ENCODE measurements at regions not wholly inside any gene's neighbourhood (a gene's known extent, or its start where the extent isn't known, plus 50 kb on each side); places are given as distances from the start of the nearest gene placed in this dataset.

DNA sequence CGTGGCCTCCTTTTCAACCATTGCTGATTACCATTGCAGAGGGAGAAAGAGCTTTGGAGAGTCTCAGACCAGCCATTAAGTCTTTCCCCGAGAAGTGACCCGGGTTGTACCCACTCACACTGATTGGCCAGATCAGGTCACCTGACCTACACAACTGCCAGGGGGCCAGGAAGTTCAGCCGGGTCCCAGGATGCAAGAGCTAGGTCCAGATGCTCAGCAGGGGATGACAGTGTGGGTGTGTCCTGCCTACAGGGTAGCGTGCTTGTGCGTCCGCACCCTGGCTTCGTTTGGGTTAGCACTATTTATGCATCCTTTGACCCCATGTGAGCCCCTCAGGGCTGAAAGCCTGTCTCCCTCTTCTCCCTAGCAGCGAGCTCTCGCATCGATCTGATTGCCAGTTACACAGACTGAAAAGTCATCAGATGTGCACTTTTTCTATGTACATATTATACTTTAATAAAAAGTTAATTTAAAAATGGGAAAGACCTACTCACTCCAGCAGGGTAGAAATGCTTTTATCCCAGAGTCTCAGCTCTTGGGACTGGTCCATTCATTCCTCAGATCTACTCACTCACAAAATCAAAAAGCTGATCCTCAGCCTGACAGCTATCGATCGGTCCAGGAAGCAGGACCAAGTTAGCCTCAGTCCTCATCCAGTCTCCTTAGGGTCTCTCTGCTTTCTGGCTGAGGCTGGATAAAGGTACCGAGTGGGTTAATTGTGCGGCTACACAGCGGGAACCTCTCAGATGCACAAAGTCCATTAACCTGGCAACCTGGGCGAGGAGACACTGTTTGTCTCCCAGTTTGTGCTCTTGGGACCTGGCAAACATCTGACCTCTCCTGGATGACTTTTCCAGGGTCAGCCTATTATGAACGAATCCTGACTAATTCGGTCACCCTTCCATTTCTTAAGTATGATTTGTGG lies 68.0 kb downstream of the SERPINA3 start:
- H3K9me2 ChIP-seq (ENCODE audit: insufficient read depth, low read length) = no peaks in the 10 kb centered on the region
- no peak overlapping the region for H2AFZ ChIP-seq (ENCODE audit: low read depth, low read length)
- H3K9ac ChIP-seq (ENCODE audit: low read length) = no peak overlapping the region
- H3F3A ChIP-seq (ENCODE audit: insufficient read depth, low read length, poor library complexity, severe bottlenecking) = no peaks in the 10 kb centered on the region
- H3K79me2 ChIP-seq (replicated peaks; ENCODE audit: insufficient read depth, low read length) = no peaks in the 10 kb centered on the region
- H3K4me3 ChIP-seq (ENCODE audit: low read length) = no peak overlapping the region
- H3K4me2 ChIP-seq (ENCODE audit: low read length) = no peak overlapping the region
- H3K27me3 ChIP-seq (ENCODE audit: insufficient read depth, low read depth, low read length) = no peaks in the 10 kb centered on the region
- TF ChIP-seq SMC3 (conservative IDR thresholded peaks at IDR 0.05; ENCODE audit: poor library complexity) (no peak), POLR2AphosphoS5 (IDR thresholded peaks at IDR 0.05) (no peak), RAD21 (conservative IDR thresholded peaks at IDR 0.05) (no peak), TAF1 (IDR thresholded peaks at IDR 0.05; ENCODE audit: low read depth) (no peak), CTCF (IDR thresholded peaks at IDR 0.05; ENCODE audit: poor library complexity, severe bottlenecking) (no peak), REST (IDR thresholded peaks at IDR 0.05; ENCODE audit: borderline replicate concordance) (no peak)
- no peaks in the 10 kb centered on the region for H3K9me3 ChIP-seq (ENCODE audit: low read length)
- no peaks in the 10 kb centered on the region for H4K20me1 ChIP-seq (ENCODE audit: insufficient read depth)
- no peaks in the 10 kb centered on the region for H3K36me3 ChIP-seq (ENCODE audit: insufficient read depth, low read length)
- no peak overlapping the region for H3K27ac ChIP-seq (ENCODE audit: low read length)

GRCh38 chr14:94679106-94679810 lies 67.1 kb downstream of the SERPINA3 start:
- H3K4me2 ChIP-seq (ENCODE audit: low read length) = no peak overlapping the region
- no peaks in the 10 kb centered on the region for H4K20me1 ChIP-seq (ENCODE audit: insufficient read depth)
- H3K36me3 ChIP-seq (ENCODE audit: insufficient read depth, low read length) = no peaks in the 10 kb centered on the region
- no peaks in the 10 kb centered on the region for H3K79me2 ChIP-seq (replicated peaks; ENCODE audit: insufficient read depth, low read length)
- no peak overlapping the region for H3K27ac ChIP-seq (ENCODE audit: low read length)
- no peak for TF ChIP-seq MXI1 (conservative IDR thresholded peaks at IDR 0.05; ENCODE audit: poor library complexity, severe bottlenecking)
- no peak for TF ChIP-seq TAF1 (IDR thresholded peaks at IDR 0.05; ENCODE audit: low read depth)
- TF ChIP-seq POLR2AphosphoS5 (IDR thresholded peaks at IDR 0.05) = no peak
- no peak for TF ChIP-seq CTCF (IDR thresholded peaks at IDR 0.05; ENCODE audit: poor library complexity, severe bottlenecking)
- TF ChIP-seq SMC3 (conservative IDR thresholded peaks at IDR 0.05; ENCODE audit: poor library complexity) = no peak
- no peak for TF ChIP-seq REST (IDR thresholded peaks at IDR 0.05; ENCODE audit: borderline replicate concordance)
- no peak for TF ChIP-seq RAD21 (conservative IDR thresholded peaks at IDR 0.05)
- TF ChIP-seq EZH2 (IDR thresholded peaks at IDR 0.05; ENCODE audit: borderline replicate concordance, insufficient read depth, low read length, poor library complexity, severe bottlenecking) = no peak
- no peak for TF ChIP-seq EP300 (conservative IDR thresholded peaks at IDR 0.05; ENCODE audit: poor library complexity, severe bottlenecking)
- no peaks in the 10 kb centered on the region for H3K9me2 ChIP-seq (ENCODE audit: insufficient read depth, low read length)
- H3K9ac ChIP-seq (ENCODE audit: low read length) = no peak overlapping the region
- no peak overlapping the region for H2AFZ ChIP-seq (ENCODE audit: low read depth, low read length)
- no peaks in the 10 kb centered on the region for H3K9me3 ChIP-seq (ENCODE audit: low read length)
- H3K4me3 ChIP-seq (ENCODE audit: low read length) = no peak overlapping the region
- H3F3A ChIP-seq (ENCODE audit: insufficient read depth, low read length, poor library complexity, severe bottlenecking) = no peaks in the 10 kb centered on the region
- H3K27me3 ChIP-seq (ENCODE audit: insufficient read depth, low read depth, low read length) = no peaks in the 10 kb centered on the region

All from neural cell (in vitro differentiated cells).